Fibroblast of lung (primary cell): ENCODE measurements at regions not wholly inside any gene's neighbourhood (a gene's known extent, or its start where the extent isn't known, plus 50 kb on each side); places are given as distances from the start of the nearest gene placed in this dataset.

Experiments
- DNase-seq, 2 donors: peaks; one replicate each; pipeline versions ENCODE4 v3.0.0 to v3.0.0-alpha.2; 2010; ENCODE audit warnings: low read depth in 2 of 2
- H2AFZ ChIP-seq: 2 replicates; pipeline ENCODE4 v1.5.1; 2012; ENCODE audit warnings: low read length, control low read depth, inconsistent platforms
- H3K27ac ChIP-seq: 2 replicates; pipeline ENCODE4 v1.5.1; 2011; ENCODE audit warnings: low read length, control low read depth; ENCODE audit not compliant: insufficient read depth
- H3K27me3 ChIP-seq: 2 replicates; pipeline ENCODE4 v1.5.1; 2011; ENCODE audit warnings: mild to moderate bottlenecking, low read length; ENCODE audit not compliant: control insufficient read depth, insufficient read depth
- H3K36me3 ChIP-seq: 2 replicates; pipeline ENCODE4 v1.5.1; 2011; ENCODE audit warnings: low read length; ENCODE audit not compliant: control insufficient read depth, insufficient read depth
- H3K4me1 ChIP-seq: 2 replicates; pipeline ENCODE4 v1.5.1; 2011; ENCODE audit warnings: low read length; ENCODE audit not compliant: control insufficient read depth, insufficient read depth; ENCODE audit errors: extremely low read depth
- H3K4me2 ChIP-seq: 2 replicates; pipeline ENCODE4 v1.5.1; 2011; ENCODE audit warnings: low read length, control low read depth; ENCODE audit not compliant: insufficient read depth; ENCODE audit errors: extremely low read depth
- H3K4me3 ChIP-seq, 4 experiments: fragments of 200-600 bp in 1 of 4; sonication (generic) in 1 of 4; replicated peaks in 1 of 4; 2 replicates each; pipeline ENCODE4 v1.5.1; 2011 to 2016; ENCODE audit warnings: low read length in 4 of 4, low read depth in 3 of 4, mild to moderate bottlenecking in 3 of 4, control low read depth in 2 of 4, inconsistent platforms in 1 of 4, mixed read lengths in 1 of 4; ENCODE audit not compliant: insufficient read depth in 1 of 4; ENCODE audit errors: control extremely low read depth in 1 of 4
- H3K79me2 ChIP-seq: 2 replicates; pipeline ENCODE4 v1.5.1; 2012; ENCODE audit warnings: mild to moderate bottlenecking, low read length, inconsistent platforms; ENCODE audit not compliant: control insufficient read depth, insufficient read depth
- H3K9ac ChIP-seq: 2 replicates; pipeline ENCODE4 v1.5.1; 2011; ENCODE audit warnings: mild to moderate bottlenecking, low read length, control low read depth; ENCODE audit not compliant: insufficient read depth
- H3K9me3 ChIP-seq: 2 replicates; pipeline ENCODE4 v1.5.1; 2012; ENCODE audit warnings: low read depth, low read length; ENCODE audit not compliant: control insufficient read depth, insufficient read depth
- H4K20me1 ChIP-seq: 2 replicates; pipeline ENCODE4 v1.5.1; 2011; ENCODE audit warnings: low read length; ENCODE audit not compliant: control insufficient read depth, insufficient read depth; ENCODE audit errors: extremely low read depth
- CTCF ChIP-seq, 2 donors: IDR thresholded peaks in 1 of 2; conservative IDR thresholded peaks in 1 of 2; 1 replicate in 1 of 2; 2 replicates in 1 of 2; pipeline ENCODE4 v1.5.1; 2011 to 2012; ENCODE audit warnings: low read length in 2 of 2, control low read depth in 1 of 2, inconsistent platforms in 1 of 2, low read depth in 1 of 2, mild to moderate bottlenecking in 1 of 2
- EZH2 ChIP-seq: IDR thresholded peaks from 2 replicates; pipeline ENCODE4 v1.5.1; 2012; ENCODE audit warnings: low read length, control low read depth, mild to moderate bottlenecking; ENCODE audit errors: missing control alignments

GRCh38 chr5:96258692-96259091, 174.4 kb downstream of the PCSK1 start:
- H3K27me3 ChIP-seq: no peaks in the 10 kb centered on the region
- H2AFZ ChIP-seq: no peak overlapping the region
- peaks cover 12% of the 10 kb centered on the region for H3K4me1 ChIP-seq
- H3K4me2 ChIP-seq: no peak overlapping the region
- H3K9me3 ChIP-seq: no peaks in the 10 kb centered on the region
- H3K79me2 ChIP-seq: no peaks in the 10 kb centered on the region
- H3K9ac ChIP-seq: no peak overlapping the region
- H4K20me1 ChIP-seq: no peaks in the 10 kb centered on the region
- peak overlapping the region; percentile 52 for H3K27ac ChIP-seq
- H3K36me3 ChIP-seq: no peaks in the 10 kb centered on the region
- no peak overlapping the region for H3K4me3 ChIP-seq
- TF ChIP-seq CTCF (conservative IDR thresholded peaks at IDR 0.05 in 1 of 2, IDR thresholded peaks at IDR 0.05 in 1 of 2; ENCODE audit: low read depth in 1 of 2, low read length in 2 of 2): no peak
- TF ChIP-seq EZH2: no peak
- DNase-seq: no peak

- Histone ChIP-seq H3K36me3 (no peaks in the 10 kb centered on the region), H3K27me3 (no peaks in the 10 kb centered on the region), H3K4me1 (peaks cover 12% of the 10 kb centered on the region), H3K79me2 (no peaks in the 10 kb centered on the region), H3K27ac (peak overlapping the region; percentile 11), H3K9ac (no peak overlapping the region), H2AFZ (no peak overlapping the region), H3K4me2 (no peak overlapping the region), H3K9me3 (no peaks in the 10 kb centered on the region), H4K20me1 (no peaks in the 10 kb centered on the region), H3K4me3 (no peak overlapping the region)
- no peak for TF ChIP-seq CTCF (conservative IDR thresholded peaks at IDR 0.05 in 1 of 2, IDR thresholded peaks at IDR 0.05 in 1 of 2; ENCODE audit: low read depth in 1 of 2, low read length in 2 of 2)
- TF ChIP-seq EZH2: no peak
- peak; percentile 35 to 94 for DNase-seq
These were observed 175.1 kb downstream of the PCSK1 start for GRCh38 chr5:96257904-96258303.

GRCh38 chr5:96256795-96257470, 176.1 kb downstream of the PCSK1 start:
- TF ChIP-seq CTCF (conservative IDR thresholded peaks at IDR 0.05 in 1 of 2, IDR thresholded peaks at IDR 0.05 in 1 of 2; ENCODE audit: low read depth in 1 of 2, low read length in 2 of 2) (no peak), EZH2 (no peak)
- H3K9me3 ChIP-seq: no peaks in the 10 kb centered on the region
- peaks cover 12% of the 10 kb centered on the region for H3K4me1 ChIP-seq
- no peaks in the 10 kb centered on the region for H4K20me1 ChIP-seq
- no peak overlapping the region for H2AFZ ChIP-seq
- no peaks in the 10 kb centered on the region for H3K36me3 ChIP-seq
- no peaks in the 10 kb centered on the region for H3K27me3 ChIP-seq
- H3K4me2 ChIP-seq: no peak overlapping the region
- peak; percentile 81 to 97 for DNase-seq
- H3K27ac ChIP-seq: peak overlapping the region; percentile 9
- H3K79me2 ChIP-seq: no peaks in the 10 kb centered on the region
- H3K9ac ChIP-seq: no peak overlapping the region
- no peak overlapping the region for H3K4me3 ChIP-seq
